ENCODE measurements at regions not wholly inside any gene's neighbourhood (a gene's known extent, or its start where the extent isn't known, plus 50 kb on each side); places are given as distances from the start of the nearest gene placed in this dataset.

DNA sequence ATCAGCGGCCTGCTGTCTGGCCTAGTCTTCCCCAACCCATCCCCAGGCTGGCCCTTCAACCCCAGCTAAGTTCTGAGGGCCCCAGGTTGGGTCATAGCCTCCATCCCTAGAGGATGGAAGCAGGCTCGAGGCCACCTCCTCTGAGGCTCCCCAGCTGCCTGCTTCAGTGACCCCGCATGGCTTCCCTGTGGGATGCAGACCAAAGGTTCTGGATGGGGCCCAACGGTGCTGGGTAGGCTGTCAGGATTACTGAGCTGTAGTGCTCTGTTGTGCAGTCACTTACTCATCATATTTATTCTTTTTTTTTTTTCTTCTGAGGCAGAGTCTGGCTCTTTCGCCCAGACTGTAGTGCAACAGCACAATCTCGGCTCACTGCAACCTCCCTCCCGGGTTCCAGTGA lies 92.0 kb downstream of the IRF2BPL start:
- TF ChIP-seq POLR2A (IDR thresholded peaks at IDR 0.05) = no peak
- TF ChIP-seq, protein P1, sequence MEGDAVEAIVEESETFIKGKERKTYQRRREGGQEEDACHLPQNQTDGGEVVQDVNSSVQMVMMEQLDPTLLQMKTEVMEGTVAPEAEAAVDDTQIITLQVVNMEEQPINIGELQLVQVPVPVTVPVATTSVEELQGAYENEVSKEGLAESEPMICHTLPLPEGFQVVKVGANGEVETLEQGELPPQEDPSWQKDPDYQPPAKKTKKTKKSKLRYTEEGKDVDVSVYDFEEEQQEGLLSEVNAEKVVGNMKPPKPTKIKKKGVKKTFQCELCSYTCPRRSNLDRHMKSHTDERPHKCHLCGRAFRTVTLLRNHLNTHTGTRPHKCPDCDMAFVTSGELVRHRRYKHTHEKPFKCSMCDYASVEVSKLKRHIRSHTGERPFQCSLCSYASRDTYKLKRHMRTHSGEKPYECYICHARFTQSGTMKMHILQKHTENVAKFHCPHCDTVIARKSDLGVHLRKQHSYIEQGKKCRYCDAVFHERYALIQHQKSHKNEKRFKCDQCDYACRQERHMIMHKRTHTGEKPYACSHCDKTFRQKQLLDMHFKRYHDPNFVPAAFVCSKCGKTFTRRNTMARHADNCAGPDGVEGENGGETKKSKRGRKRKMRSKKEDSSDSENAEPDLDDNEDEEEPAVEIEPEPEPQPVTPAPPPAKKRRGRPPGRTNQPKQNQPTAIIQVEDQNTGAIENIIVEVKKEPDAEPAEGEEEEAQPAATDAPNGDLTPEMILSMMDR (IDR thresholded peaks at IDR 0.05) = no peak

Data from lower leg skin (tissue), 3 donors.